K562 (cell line): ENCODE measurements at regions not wholly inside any gene's neighbourhood (a gene's known extent, or its start where the extent isn't known, plus 50 kb on each side); places are given as distances from the start of the nearest gene placed in this dataset.

ENCODE experiments used
- ATAC-seq: fragments of 200-7000 bp; cut with Tn5 transposase; 3 replicates; pipeline ENCODE4 v1.9.1; 2020; ENCODE audit warnings: moderate library complexity
- BruUV-seq: library from RNA; stranded (reverse); fragments of 400-500 nt; replicated peaks from 2 replicates; lab custom pipeline; 2021; lab: Mats Ljungman, UMichigan
- CTCF ChIA-PET: fragments of 300-600 bp; formaldehyde crosslinking; extraction: SDS; loops from one replicate; lab custom pipeline; 2021; ENCODE audit warnings: low intra/inter-chr PET ratio; lab: Yijun Ruan, JAX
- POLR2A ChIA-PET: fragments of 300-600, 350-650 bp; sonication (Branson Sonifier 250); formaldehyde crosslinking; extraction: SDS; loops from one replicate; lab custom pipeline; 2021; ENCODE audit warnings: antibody characterized with exemption, inconsistent platforms; lab: Yijun Ruan, JAX
- DNase-seq, 4 experiments: peaks; one replicate each; pipeline versions ENCODE4 v3.0.0 to v3.0.0-alpha.2; 2011 to 2018; ENCODE audit warnings: low spot score in 3 of 4, mixed read lengths in 3 of 4; ENCODE audit errors: extremely low read depth in 1 of 4
- FAIRE-seq: peaks from 2 replicates; lab custom pipeline; 2011; peaks lifted over from hg19 to GRCh38; lab: Jason Lieb, UNC
- H2AFZ ChIP-seq: 2 replicates; pipeline ENCODE4 v1.6.0; 2011; ENCODE audit warnings: low read depth, low read length, control low read depth, inconsistent platforms
- H3K27ac ChIP-seq: fragments of 200-600 bp; 3 replicates; pipeline ENCODE4 v1.8.0; 2011; ENCODE audit warnings: low read depth, mild to moderate bottlenecking, control low read depth, inconsistent platforms, low read length, moderate library complexity, mixed read lengths; ENCODE audit errors: extremely low read depth
- H3K27me3 ChIP-seq, 2 experiments: fragments of 300-600 bp in 1 of 2; 2 replicates in 1 of 2; 3 replicates in 1 of 2; pipeline versions ENCODE4 v1.6.0 to v1.8.0; 2011; ENCODE audit warnings: inconsistent platforms in 2 of 2, low read length in 2 of 2, mild to moderate bottlenecking in 1 of 2, mixed read lengths in 1 of 2, moderate library complexity in 1 of 2; ENCODE audit not compliant: control insufficient read depth in 2 of 2, insufficient read depth in 2 of 2
- H3K36me3 ChIP-seq: fragments of 300-600 bp; 3 replicates; pipeline ENCODE4 v1.8.0; 2011; ENCODE audit warnings: mild to moderate bottlenecking, low read length, inconsistent platforms; ENCODE audit not compliant: control insufficient read depth, insufficient read depth
- H3K4me1 ChIP-seq, 2 experiments: fragments of 200-600 bp in 1 of 2; replicated peaks in 1 of 2; 2 replicates in 1 of 2; 3 replicates in 1 of 2; pipeline versions ENCODE4 v1.5.1 to v1.8.0; 2011; ENCODE audit warnings: inconsistent platforms in 2 of 2, low read length in 2 of 2, mild to moderate bottlenecking in 1 of 2, mixed read lengths in 1 of 2, moderate library complexity in 1 of 2; ENCODE audit not compliant: control insufficient read depth in 2 of 2, insufficient read depth in 2 of 2
- H3K4me2 ChIP-seq: 2 replicates; pipeline ENCODE4 v1.6.1; 2011; ENCODE audit warnings: low read length, control low read depth, inconsistent platforms, mixed read lengths; ENCODE audit not compliant: insufficient read depth
- H3K4me3 ChIP-seq: fragments of 200-600 bp; sonication (generic), shearing (Covaris generic); 2 replicates; pipeline ENCODE4 v1.5.1; 2016; ENCODE audit warnings: control low read depth, inconsistent platforms
- H3K79me2 ChIP-seq: fragments of 200-600 bp; 3 replicates; pipeline ENCODE4 v1.8.0; 2011; ENCODE audit warnings: low read length, inconsistent platforms; ENCODE audit not compliant: control insufficient read depth, insufficient read depth
- H3K9ac ChIP-seq, 2 experiments: 2 replicates each; pipeline versions ENCODE4 v1.6.0 to v1.6.1; 2011; ENCODE audit warnings: low read depth in 2 of 2, low read length in 2 of 2, control low read depth in 1 of 2, inconsistent platforms in 1 of 2, mild to moderate bottlenecking in 1 of 2, mixed read lengths in 1 of 2; ENCODE audit not compliant: insufficient read depth in 1 of 2
- H3K9me1 ChIP-seq: one replicate; pipeline ENCODE4 v1.6.0; 2011; ENCODE audit warnings: inconsistent platforms, mild to moderate bottlenecking, low read length, moderate library complexity; ENCODE audit not compliant: control insufficient read depth, insufficient read depth
- H3K9me3 ChIP-seq: replicated peaks from 2 replicates; pipeline ENCODE4 v1.5.1; 2011; ENCODE audit warnings: low read depth, low read length, inconsistent platforms; ENCODE audit not compliant: control insufficient read depth, insufficient read depth
- H4K20me1 ChIP-seq: replicated peaks from 2 replicates; pipeline ENCODE4 v1.6.1; 2011; ENCODE audit warnings: low read length, inconsistent platforms, mixed read lengths; ENCODE audit not compliant: control insufficient read depth, insufficient read depth
- EGR1 ChIP-seq: fragments of 450-650 bp; conservative IDR thresholded peaks from 2 replicates; pipeline ENCODE4 v1.6.1; 2017; ENCODE audit warnings: mild to moderate bottlenecking
- FOXJ2 ChIP-seq: fragments of 200-800 bp; sonication (Bioruptor generic); IDR thresholded peaks from 2 replicates; pipeline ENCODE4 v1.6.1; 2016; ENCODE audit warnings: missing genetic modification characterization, missing compliant biosample characterization
- MBD1 ChIP-seq: fragments of 250-450 bp; sonication (Bioruptor Pico); IDR thresholded peaks from 2 replicates; pipeline ENCODE4 v1.8.0; 2022; ENCODE audit warnings: inconsistent platforms
- MCM5 ChIP-seq: fragments of 450-650 bp; IDR thresholded peaks from 2 replicates; pipeline ENCODE4 v1.6.1; 2016; ENCODE audit warnings: low read depth
- MTA2 ChIP-seq: fragments of 450-650 bp; IDR thresholded peaks from 2 replicates; pipeline ENCODE4 v1.6.1; 2016; ENCODE audit warnings: low read depth
- NR3C1 ChIP-seq: sonication (generic); formaldehyde crosslinking; IDR thresholded peaks from 2 replicates; pipeline ENCODE4 v1.8.1; 2022; ENCODE audit warnings: missing genetic modification reagents
- PREB ChIP-seq: sonication (generic); formaldehyde crosslinking; IDR thresholded peaks from 2 replicates; pipeline ENCODE4 v1.8.1; 2023; ENCODE audit warnings: mild to moderate bottlenecking, missing genetic modification reagents
- RHOXF2B ChIP-seq: fragments of 250-450 bp; sonication (Bioruptor Pico); conservative IDR thresholded peaks from 2 replicates; pipeline ENCODE4 v1.5.1; 2021
- RNF2 ChIP-seq: sonication (generic); IDR thresholded peaks from 2 replicates; pipeline ENCODE4 v1.6.1; 2016
- SNRNP70 ChIP-seq: fragments of 200-400 bp; formaldehyde crosslinking; optimal IDR thresholded peaks from 2 replicates; pipeline ENCODE3; 2017; ENCODE audit warnings: low read depth, low read length
- TEAD4 ChIP-seq, 2 experiments: sonication (generic) in 1 of 2; formaldehyde crosslinking in 1 of 2; IDR thresholded peaks; 2 replicates each; pipeline versions ENCODE4 v1.6.1 to v1.8.0; 2012 to 2022; ENCODE audit warnings: borderline replicate concordance in 1 of 2, inconsistent platforms in 1 of 2, low read length in 1 of 2, mild to moderate bottlenecking in 1 of 2, missing genetic modification reagents in 1 of 2
- WHSC1 ChIP-seq: IDR thresholded peaks from one replicate; pipeline ENCODE4 v1.6.1; 2012; ENCODE audit warnings: low read length, control low read depth, inconsistent platforms
- ZNF239 ChIP-seq: fragments of 250-450 bp; sonication (Bioruptor Pico); IDR thresholded peaks from 2 replicates; pipeline ENCODE4 v1.4.0; 2020; ENCODE audit warnings: mild to moderate bottlenecking
- ZNF431 ChIP-seq: sonication (generic); formaldehyde crosslinking; IDR thresholded peaks from 2 replicates; pipeline ENCODE4 v1.8.0; 2022; ENCODE audit warnings: mild to moderate bottlenecking, missing genetic modification reagents
- ZNF586 ChIP-seq: fragments of 450-650 bp; formaldehyde crosslinking; conservative IDR thresholded peaks from 2 replicates; pipeline ENCODE4 v1.4.0; 2020; ENCODE audit warnings: mild to moderate bottlenecking, moderate library complexity
- WGBS: fragments of 100-300 bp; shearing (Covaris generic); methylation state at CpG from one replicate; pipeline ENCODE4 v1.1.6; 2016; ENCODE audit warnings: low coverage, mixed read lengths; ENCODE audit not compliant: insufficient coverage; ENCODE audit errors: missing lambda C conversion rate; 5-methylcytosine and 5-hydroxymethylcytosine counted together
- in situ Hi-C: fragments of 300-500 bp; cut with MboI; formaldehyde crosslinking; loops from 4 replicates; pipeline ENCODE4 v1.15.0; 2018; ENCODE audit warnings: inconsistent platforms, mixed read lengths
- intact Hi-C: fragments of 100-400 bp; cut with micrococcal nuclease; formaldehyde crosslinking; loops from 2 replicates; pipeline ENCODE4 v1.14.2; 2022
- TF ChIP-seq, protein P1 (sequence below): conservative IDR thresholded peaks from 2 replicates; pipeline ENCODE4 v1.6.1; 2011; ENCODE audit warnings: low read depth, mild to moderate bottlenecking, low read length; ENCODE audit not compliant: control insufficient read depth
- TF ChIP-seq, protein P2 (sequence below), 3 experiments: fragments of 200-800 bp in 1 of 3; fragments of 250-450 bp in 1 of 3; fragments of 450-650 bp in 1 of 3; sonication (Bioruptor Pico) in 1 of 3; sonication (Bioruptor generic) in 1 of 3; formaldehyde crosslinking in 1 of 3; IDR thresholded peaks; 2 replicates each; pipeline versions ENCODE4 v1.6.1 to v1.8.0; 2016 to 2022; ENCODE audit warnings: mild to moderate bottlenecking in 2 of 3, missing genetic modification characterization in 2 of 3, missing compliant biosample characterization in 1 of 3, moderate library complexity in 1 of 3

GRCh38 chr4:3686753-3687152, 79.4 kb upstream of the ADRA2C start:
- Histone ChIP-seq H3K4me2 (no peak overlapping the region), H3K36me3 (no peaks in the 10 kb centered on the region), H3K9me3 (no peaks in the 10 kb centered on the region), H3K27ac (no peak overlapping the region), H4K20me1 (0 out of 2 replicates have a peak, but pooled peaks cover 10% of the 10 kb centered on the region), H3K4me1 (peaks cover 0 to 4% of the 10 kb centered on the region in 2 experiments; a peak in 1 of 5 replicates), H2AFZ (no peak overlapping the region), H3K9me1 (peaks cover 5% of the 10 kb centered on the region), H3K27me3 (peaks cover 48 to 85% of the 10 kb centered on the region in 2 experiments; a peak in 4 of 5 replicates), H3K79me2 (no peaks in the 10 kb centered on the region), H3K9ac (no peak overlapping the region), H3K4me3 (no peak overlapping the region)
- intact Hi-C loops, result no loop called here
- FAIRE-seq (no peak), ATAC-seq (no peak), DNase-seq (no peak)
- BruUV-seq, result no TSS peak
- CTCF ChIA-PET, result no interaction called here
- POLR2A ChIA-PET, result interaction anchor here (0.6 kb wide), 1 partner anchor 193 kb away, joined by 3 read pairs; no protein-coding TSS in a partner anchor
- WGBS, result 3% methylated on average over 8 of the region's 8 CpGs
- in situ Hi-C loops, result no loop called here
- TF ChIP-seq RNF2, result no peak
- no peak for TF ChIP-seq PREB (CRISPR knock-in tag)
- TF ChIP-seq WHSC1, result no peak
- TF ChIP-seq SNRNP70, result no peak
- no peak for TF ChIP-seq FOXJ2
- TF ChIP-seq TEAD4 (IDR thresholded peaks at IDR 0.05; ENCODE audit: low read length), result no peak
- no peak for TF ChIP-seq TEAD4 (CRISPR knock-in tag; IDR thresholded peaks at IDR 0.05; ENCODE audit: borderline replicate concordance)
- no peak for TF ChIP-seq MBD1
- TF ChIP-seq, protein P1, sequence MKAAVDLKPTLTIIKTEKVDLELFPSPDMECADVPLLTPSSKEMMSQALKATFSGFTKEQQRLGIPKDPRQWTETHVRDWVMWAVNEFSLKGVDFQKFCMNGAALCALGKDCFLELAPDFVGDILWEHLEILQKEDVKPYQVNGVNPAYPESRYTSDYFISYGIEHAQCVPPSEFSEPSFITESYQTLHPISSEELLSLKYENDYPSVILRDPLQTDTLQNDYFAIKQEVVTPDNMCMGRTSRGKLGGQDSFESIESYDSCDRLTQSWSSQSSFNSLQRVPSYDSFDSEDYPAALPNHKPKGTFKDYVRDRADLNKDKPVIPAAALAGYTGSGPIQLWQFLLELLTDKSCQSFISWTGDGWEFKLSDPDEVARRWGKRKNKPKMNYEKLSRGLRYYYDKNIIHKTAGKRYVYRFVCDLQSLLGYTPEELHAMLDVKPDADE, result no peak
- no peak for TF ChIP-seq ZNF239 (CRISPR knock-in tag)
- no peak for TF ChIP-seq RHOXF2B (CRISPR knock-in tag)
- TF ChIP-seq ZNF586, result no peak
- TF ChIP-seq, protein P2, sequence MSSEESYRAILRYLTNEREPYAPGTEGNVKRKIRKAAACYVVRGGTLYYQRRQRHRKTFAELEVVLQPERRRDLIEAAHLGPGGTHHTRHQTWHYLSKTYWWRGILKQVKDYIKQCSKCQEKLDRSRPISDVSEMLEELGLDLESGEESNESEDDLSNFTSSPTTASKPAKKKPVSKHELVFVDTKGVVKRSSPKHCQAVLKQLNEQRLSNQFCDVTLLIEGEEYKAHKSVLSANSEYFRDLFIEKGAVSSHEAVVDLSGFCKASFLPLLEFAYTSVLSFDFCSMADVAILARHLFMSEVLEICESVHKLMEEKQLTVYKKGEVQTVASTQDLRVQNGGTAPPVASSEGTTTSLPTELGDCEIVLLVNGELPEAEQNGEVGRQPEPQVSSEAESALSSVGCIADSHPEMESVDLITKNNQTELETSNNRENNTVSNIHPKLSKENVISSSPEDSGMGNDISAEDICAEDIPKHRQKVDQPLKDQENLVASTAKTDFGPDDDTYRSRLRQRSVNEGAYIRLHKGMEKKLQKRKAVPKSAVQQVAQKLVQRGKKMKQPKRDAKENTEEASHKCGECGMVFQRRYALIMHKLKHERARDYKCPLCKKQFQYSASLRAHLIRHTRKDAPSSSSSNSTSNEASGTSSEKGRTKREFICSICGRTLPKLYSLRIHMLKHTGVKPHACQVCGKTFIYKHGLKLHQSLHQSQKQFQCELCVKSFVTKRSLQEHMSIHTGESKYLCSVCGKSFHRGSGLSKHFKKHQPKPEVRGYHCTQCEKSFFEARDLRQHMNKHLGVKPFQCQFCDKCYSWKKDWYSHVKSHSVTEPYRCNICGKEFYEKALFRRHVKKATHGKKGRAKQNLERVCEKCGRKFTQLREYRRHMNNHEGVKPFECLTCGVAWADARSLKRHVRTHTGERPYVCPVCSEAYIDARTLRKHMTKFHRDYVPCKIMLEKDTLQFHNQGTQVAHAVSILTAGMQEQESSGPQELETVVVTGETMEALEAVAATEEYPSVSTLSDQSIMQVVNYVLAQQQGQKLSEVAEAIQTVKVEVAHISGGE (CRISPR knock-in tag; IDR thresholded peaks at IDR 0.05), result no peak
- TF ChIP-seq EGR1, result no peak
- TF ChIP-seq MTA2, result no peak
- no peak for TF ChIP-seq MCM5
- no peak for TF ChIP-seq NR3C1 (CRISPR knock-in tag)
- TF ChIP-seq ZNF431 (CRISPR knock-in tag), result no peak
